HepG2 (cell line): ENCODE measurements at regions not wholly inside any gene's neighbourhood (a gene's known extent, or its start where the extent isn't known, plus 50 kb on each side); places are given as distances from the start of the nearest gene placed in this dataset.

ENCODE experiments used
- HOXD1 ChIP-seq: sonication (generic); formaldehyde crosslinking; IDR thresholded peaks from 2 replicates; pipeline ENCODE4 v1.5.0; 2020; ENCODE audit warnings: missing genetic modification reagents
- POLR2A ChIP-seq, 2 experiments: IDR thresholded peaks; 2 replicates each; pipeline ENCODE4 v1.6.1; 2011; ENCODE audit warnings: low read depth in 2 of 2, low read length in 2 of 2, mild to moderate bottlenecking in 1 of 2, moderate library complexity in 1 of 2; ENCODE audit not compliant: insufficient read depth in 1 of 2
- POLR2AphosphoS2 ChIP-seq: IDR thresholded peaks from 2 replicates; pipeline ENCODE4 v1.6.1; 2011; ENCODE audit warnings: low read depth, low read length, improper control_type of control experiment
- RAD21 ChIP-seq: fragments of 450-650 bp; formaldehyde crosslinking; IDR thresholded peaks from 2 replicates; pipeline ENCODE4 v1.5.0; 2020; ENCODE audit warnings: mild to moderate bottlenecking
- RAD51 ChIP-seq: fragments of 450-650 bp; IDR thresholded peaks from 2 replicates; pipeline ENCODE4 v1.6.1; 2016; ENCODE audit warnings: borderline replicate concordance
- SRF ChIP-seq: IDR thresholded peaks from 2 replicates; pipeline ENCODE4 v1.6.1; 2011; ENCODE audit warnings: mild to moderate bottlenecking, low read depth, low read length, moderate library complexity
- TCF12 ChIP-seq, 2 experiments: fragments of 450-650 bp in 1 of 2; sonication (generic) in 1 of 2; formaldehyde crosslinking in 1 of 2; IDR thresholded peaks; 2 replicates each; pipeline versions ENCODE4 v1.6.1 to v1.8.0; 2017 to 2022; ENCODE audit warnings: antibody characterized with exemption in 1 of 2, mild to moderate bottlenecking in 1 of 2, missing genetic modification reagents in 1 of 2, moderate library complexity in 1 of 2
- TF ChIP-seq, protein P1 (sequence below): sonication (generic); formaldehyde crosslinking; IDR thresholded peaks from 2 replicates; pipeline ENCODE4 v1.5.0; 2020; ENCODE audit warnings: missing genetic modification reagents, mild to moderate bottlenecking, borderline replicate concordance
- TF ChIP-seq, protein P2 (sequence below): sonication (generic); formaldehyde crosslinking; conservative IDR thresholded peaks from 2 replicates; pipeline ENCODE4 v1.4.0; 2020; ENCODE audit warnings: missing genetic modification reagents

DNA sequence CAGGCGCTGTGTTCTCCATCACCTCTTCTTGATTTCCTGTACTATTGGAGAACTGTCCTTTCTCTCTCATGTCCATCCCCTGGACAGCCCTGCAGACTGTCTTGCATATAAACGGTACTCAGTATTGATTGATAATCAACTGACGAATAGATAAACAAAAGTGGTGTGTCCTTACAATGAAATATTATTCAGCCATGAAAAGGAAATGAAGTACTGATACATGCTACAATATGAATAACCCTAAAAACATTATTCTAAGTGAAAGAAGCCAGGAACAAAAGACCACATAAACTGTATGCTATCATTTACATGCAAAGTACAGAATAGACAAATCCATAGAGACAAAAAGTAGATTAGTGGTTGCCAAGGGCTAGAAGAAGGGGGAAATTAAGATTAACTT lies 77.6 kb downstream of the SDC1 start:
- TF ChIP-seq SRF (no peak), POLR2AphosphoS2 (no peak), POLR2A (IDR thresholded peaks at IDR 0.05; ENCODE audit: insufficient read depth in 1 of 2, low read depth in 2 of 2, low read length in 2 of 2) (no peak), RAD51 (no peak), RAD21 (CRISPR knock-in tag) (no peak), HOXD1 (CRISPR knock-in tag) (no peak), TCF12 (IDR thresholded peaks at IDR 0.05) (no peak), TCF12 (CRISPR knock-in tag; IDR thresholded peaks at IDR 0.05) (no peak)
- TF ChIP-seq, protein P1, sequence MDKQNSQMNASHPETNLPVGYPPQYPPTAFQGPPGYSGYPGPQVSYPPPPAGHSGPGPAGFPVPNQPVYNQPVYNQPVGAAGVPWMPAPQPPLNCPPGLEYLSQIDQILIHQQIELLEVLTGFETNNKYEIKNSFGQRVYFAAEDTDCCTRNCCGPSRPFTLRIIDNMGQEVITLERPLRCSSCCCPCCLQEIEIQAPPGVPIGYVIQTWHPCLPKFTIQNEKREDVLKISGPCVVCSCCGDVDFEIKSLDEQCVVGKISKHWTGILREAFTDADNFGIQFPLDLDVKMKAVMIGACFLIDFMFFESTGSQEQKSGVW = no peak
- TF ChIP-seq, protein P2, sequence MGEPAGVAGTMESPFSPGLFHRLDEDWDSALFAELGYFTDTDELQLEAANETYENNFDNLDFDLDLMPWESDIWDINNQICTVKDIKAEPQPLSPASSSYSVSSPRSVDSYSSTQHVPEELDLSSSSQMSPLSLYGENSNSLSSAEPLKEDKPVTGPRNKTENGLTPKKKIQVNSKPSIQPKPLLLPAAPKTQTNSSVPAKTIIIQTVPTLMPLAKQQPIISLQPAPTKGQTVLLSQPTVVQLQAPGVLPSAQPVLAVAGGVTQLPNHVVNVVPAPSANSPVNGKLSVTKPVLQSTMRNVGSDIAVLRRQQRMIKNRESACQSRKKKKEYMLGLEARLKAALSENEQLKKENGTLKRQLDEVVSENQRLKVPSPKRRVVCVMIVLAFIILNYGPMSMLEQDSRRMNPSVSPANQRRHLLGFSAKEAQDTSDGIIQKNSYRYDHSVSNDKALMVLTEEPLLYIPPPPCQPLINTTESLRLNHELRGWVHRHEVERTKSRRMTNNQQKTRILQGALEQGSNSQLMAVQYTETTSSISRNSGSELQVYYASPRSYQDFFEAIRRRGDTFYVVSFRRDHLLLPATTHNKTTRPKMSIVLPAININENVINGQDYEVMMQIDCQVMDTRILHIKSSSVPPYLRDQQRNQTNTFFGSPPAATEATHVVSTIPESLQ (CRISPR knock-in tag) = no peak
